HK-2 (cell line): ENCODE measurements at regions not wholly inside any gene's neighbourhood (a gene's known extent, or its start where the extent isn't known, plus 50 kb on each side); places are given as distances from the start of the nearest gene placed in this dataset.
"Not testable (repeated sequence)": the region's sequence is repeated elsewhere in the genome, so short reads cannot be mapped to it uniquely, and the experiment has no call there.

Source experiments
- DNase-seq: peaks from one replicate; pipeline ENCODE4 v3.0.0-alpha.2; 2018; ENCODE audit not compliant: unreplicated experiment

GRCh38 chr2:122706757-122707223 is 951.3 kb downstream of the TSN start:
- peak; percentile 30 for DNase-seq

GRCh38 chr2:122707224-122707824 is 951.9 kb downstream of the TSN start:
- DNase-seq: peak; percentile 24

GRCh38 chr2:122710049-122710448 is 954.6 kb downstream of the TSN start:
- no peak for DNase-seq

GRCh38 chr2:122713800-122714199 is 958.3 kb downstream of the TSN start:
- DNase-seq: no peak

- DNase-seq: not testable (repeated sequence)
Observed at GRCh38 chr2:122720822-122721221, 965.4 kb downstream of the TSN start.

GRCh38 chr2:122734766-122735424 is 979.4 kb downstream of the TSN start:
- DNase-seq: no peak

GRCh38 chr2:122736279-122736678 is 980.8 kb downstream of the TSN start:
- no peak for DNase-seq

- DNase-seq: no peak
Observed at GRCh38 chr2:122737429-122738077, 982.1 kb downstream of the TSN start.

- no peak for DNase-seq
Observed at GRCh38 chr2:122739732-122740593, 984.5 kb downstream of the TSN start.

- no peak for DNase-seq
Observed at GRCh38 chr2:122740594-122740948, 985.1 kb downstream of the TSN start.

- DNase-seq: no peak
Observed at GRCh38 chr2:122741403-122741802, 986.0 kb downstream of the TSN start.

- DNase-seq: no peak
Observed at GRCh38 chr2:122743021-122743675, 987.7 kb downstream of the TSN start.

GRCh38 chr2:122745603-122746002 is 990.2 kb downstream of the TSN start:
- no peak for DNase-seq

GRCh38 chr2:122747670-122748069 is 992.2 kb downstream of the TSN start:
- no peak for DNase-seq

- peak; percentile 16 for DNase-seq
Observed at GRCh38 chr2:122748552-122749011, 993.1 kb downstream of the TSN start.

- DNase-seq: no peak
Observed at GRCh38 chr2:122749405-122749804, 994.0 kb downstream of the TSN start.

GRCh38 chr2:122750095-122750494 is 994.6 kb downstream of the TSN start:
- no peak for DNase-seq

- no peak for DNase-seq
Observed at GRCh38 chr2:122750808-122751207, 995.4 kb downstream of the TSN start.

GRCh38 chr2:122753336-122753735 is 997.9 kb downstream of the TSN start:
- no peak for DNase-seq

- no peak for DNase-seq
Observed at GRCh38 chr2:122754561-122754960, 999.1 kb downstream of the TSN start.

GRCh38 chr2:122755281-122755780 is 999.9 kb downstream of the TSN start:
- no peak for DNase-seq
